Gastroesophageal sphincter (tissue), 3 donors: ENCODE measurements at regions not wholly inside any gene's neighbourhood (a gene's known extent, or its start where the extent isn't known, plus 50 kb on each side); places are given as distances from the start of the nearest gene placed in this dataset.

Experiments used
- CTCF ChIP-seq, 4 experiments: fragments of 200-600 bp in 2 of 4; fragments of 450-650 bp in 2 of 4; sonication (generic) in 1 of 4; IDR thresholded peaks; one replicate each; pipeline ENCODE4 v1.5.1; 2017 to 2019; ENCODE audit warnings: antibody characterized with exemption in 4 of 4, mild to moderate bottlenecking in 2 of 4, moderate library complexity in 2 of 4
- EP300 ChIP-seq: sonication (generic); formaldehyde crosslinking; IDR thresholded peaks from one replicate; pipeline ENCODE4 v1.6.1; 2017; ENCODE audit warnings: antibody characterized with exemption, mild to moderate bottlenecking
- POLR2A ChIP-seq, 2 donors: fragments of 450-650 bp; IDR thresholded peaks; one replicate each; pipeline ENCODE4 v1.6.1; 2017; ENCODE audit warnings: antibody characterized with exemption in 2 of 2, mild to moderate bottlenecking in 2 of 2, moderate library complexity in 1 of 2
- POLR2AphosphoS5 ChIP-seq: sonication (generic); formaldehyde crosslinking; IDR thresholded peaks from one replicate; pipeline ENCODE4 v1.6.1; 2017; ENCODE audit warnings: antibody characterized with exemption

- TF ChIP-seq CTCF (IDR thresholded peaks at IDR 0.05) (no peak), POLR2A (IDR thresholded peaks at IDR 0.05) (no peak), EP300 (no peak), POLR2AphosphoS5 (no peak)
Measured at GRCh38 chr1:177427811-177428210, 257.1 kb downstream of the BRINP2 start.
